ENCODE measurements at regions not wholly inside any gene's neighbourhood (a gene's known extent, or its start where the extent isn't known, plus 50 kb on each side); places are given as distances from the start of the nearest gene placed in this dataset.

- no peak overlapping the region for H3K4me3 Mint-ChIP-seq (ENCODE audit: low read depth)
Observed at GRCh38 chr5:124274949-124275348, 471.5 kb downstream of the ZNF608 start.

GRCh38 chr5:124264499-124264898 lies 481.9 kb downstream of the ZNF608 start:
- Mint-ChIP-seq H3K27ac (no peak overlapping the region), H3K27me3 (no peaks in the 10 kb centered on the region), H3K36me3 (ENCODE audit: insufficient read depth) (no peaks in the 10 kb centered on the region), H3K4me3 (ENCODE audit: low read depth) (no peak overlapping the region), H3K4me1 (ENCODE audit: low read depth) (no peaks in the 10 kb centered on the region), H3K9me3 (ENCODE audit: low read depth) (no peaks in the 10 kb centered on the region)
- no peak for TF ChIP-seq CTCF (IDR thresholded peaks at IDR 0.05; ENCODE audit: unreplicated experiment)
- no peak for DNase-seq (ENCODE audit: low spot score, unreplicated experiment)

More at GRCh38 chr5:124274949-124275348, 471.5 kb downstream of the ZNF608 start:
- Mint-ChIP-seq H3K27me3 (no peaks in the 10 kb centered on the region), H3K36me3 (ENCODE audit: insufficient read depth) (no peaks in the 10 kb centered on the region), H3K4me1 (ENCODE audit: low read depth) (peaks cover 28% of the 10 kb centered on the region), H3K9me3 (ENCODE audit: low read depth) (no peaks in the 10 kb centered on the region), H3K27ac (no peak overlapping the region)
- DNase-seq (ENCODE audit: low spot score, unreplicated experiment) = no peak
- TF ChIP-seq CTCF (IDR thresholded peaks at IDR 0.05; ENCODE audit: unreplicated experiment) = no peak

GRCh38 chr5:124263680-124264491 lies 482.6 kb downstream of the ZNF608 start:
- Mint-ChIP-seq H3K27ac (no peak overlapping the region), H3K4me3 (ENCODE audit: low read depth) (no peak overlapping the region), H3K4me1 (ENCODE audit: low read depth) (no peaks in the 10 kb centered on the region), H3K27me3 (no peaks in the 10 kb centered on the region), H3K9me3 (ENCODE audit: low read depth) (no peaks in the 10 kb centered on the region), H3K36me3 (ENCODE audit: insufficient read depth) (no peaks in the 10 kb centered on the region)
- DNase-seq (ENCODE audit: low spot score, unreplicated experiment) = no peak
- TF ChIP-seq CTCF (IDR thresholded peaks at IDR 0.05; ENCODE audit: unreplicated experiment) = no peak

- no peak for TF ChIP-seq CTCF (IDR thresholded peaks at IDR 0.05; ENCODE audit: unreplicated experiment)
- no peak overlapping the region for H3K27ac Mint-ChIP-seq
- no peaks in the 10 kb centered on the region for H3K27me3 Mint-ChIP-seq
- no peaks in the 10 kb centered on the region for H3K9me3 Mint-ChIP-seq (ENCODE audit: low read depth)
- no peak overlapping the region for H3K4me3 Mint-ChIP-seq (ENCODE audit: low read depth)
- H3K4me1 Mint-ChIP-seq (ENCODE audit: low read depth) = no peaks in the 10 kb centered on the region
- no peaks in the 10 kb centered on the region for H3K36me3 Mint-ChIP-seq (ENCODE audit: insufficient read depth)
- no peak for DNase-seq (ENCODE audit: low spot score, unreplicated experiment)
Observed at GRCh38 chr5:124262991-124263571, 483.4 kb downstream of the ZNF608 start.

GRCh38 chr5:124262470-124262869 lies 484.0 kb downstream of the ZNF608 start:
- Mint-ChIP-seq H3K27ac (no peak overlapping the region), H3K4me1 (ENCODE audit: low read depth) (no peaks in the 10 kb centered on the region), H3K4me3 (ENCODE audit: low read depth) (no peak overlapping the region), H3K36me3 (ENCODE audit: insufficient read depth) (no peaks in the 10 kb centered on the region), H3K9me3 (ENCODE audit: low read depth) (no peaks in the 10 kb centered on the region), H3K27me3 (no peaks in the 10 kb centered on the region)
- no peak for DNase-seq (ENCODE audit: low spot score, unreplicated experiment)
- no peak for TF ChIP-seq CTCF (IDR thresholded peaks at IDR 0.05; ENCODE audit: unreplicated experiment)
